CD4-positive, CD25-positive, alpha-beta regulatory T cell (primary cell): ENCODE measurements at regions not wholly inside any gene's neighbourhood (a gene's known extent, or its start where the extent isn't known, plus 50 kb on each side); places are given as distances from the start of the nearest gene placed in this dataset.

Experiments
- ATAC-seq, 2 donors: fragments of 150-1000 bp; cut with Tn5 transposase; one replicate each; pipeline ENCODE4 v1.10.0; 2021; ENCODE audit warnings: low read depth in 2 of 2, moderate number of reproducible peaks in 2 of 2, moderate library complexity in 1 of 2
- DNase-seq, 3 donors: peaks; one replicate each; pipeline versions ENCODE4 v3.0.0 to v3.0.0-alpha.2; 2012 to 2022; ENCODE audit warnings: mixed read lengths in 1 of 3
- H3K27ac ChIP-seq: one replicate; pipeline ENCODE4 v1.7.0; 2013; ENCODE audit warnings: mild to moderate bottlenecking, low read length; ENCODE audit not compliant: insufficient read depth, poor library complexity, severe bottlenecking
- H3K27me3 ChIP-seq: one replicate; pipeline ENCODE4 v1.7.0; 2013; ENCODE audit warnings: low read length; ENCODE audit not compliant: control insufficient read depth, insufficient read depth
- H3K36me3 ChIP-seq: one replicate; pipeline ENCODE4 v1.7.0; 2013; ENCODE audit warnings: mild to moderate bottlenecking, low read length, moderate library complexity; ENCODE audit not compliant: control insufficient read depth, insufficient read depth
- H3K4me1 ChIP-seq: 2 replicates; pipeline ENCODE4 v1.7.0; 2013; ENCODE audit warnings: mild to moderate bottlenecking, low read length; ENCODE audit not compliant: insufficient read depth, control insufficient read depth, poor library complexity, severe bottlenecking
- H3K4me3 ChIP-seq: one replicate; pipeline ENCODE4 v1.7.0; 2013; ENCODE audit warnings: low read depth, mild to moderate bottlenecking, low read length, moderate library complexity
- H3K9me3 ChIP-seq, 2 experiments: 1 replicate in 1 of 2; 2 replicates in 1 of 2; pipeline ENCODE4 v1.7.0; 2013; ENCODE audit warnings: low read length in 2 of 2, mild to moderate bottlenecking in 1 of 2, moderate library complexity in 1 of 2; ENCODE audit not compliant: control insufficient read depth in 2 of 2
- H3K27ac Mint-ChIP-seq, 3 donors: one replicate each; pipeline ENCODE4 v1.8.0; 2020 to 2022; ENCODE audit warnings: mild to moderate bottlenecking in 3 of 3, mixed read lengths in 3 of 3, moderate library complexity in 2 of 3
- H3K27me3 Mint-ChIP-seq: one replicate; pipeline ENCODE4 v1.8.0; 2022; ENCODE audit warnings: mild to moderate bottlenecking, mixed read lengths
- H3K36me3 Mint-ChIP-seq: one replicate; pipeline ENCODE4 v1.8.0; 2020; ENCODE audit warnings: mixed read lengths
- H3K4me1 Mint-ChIP-seq, 4 donors: one replicate each; pipeline ENCODE4 v1.8.0; 2020 to 2022; ENCODE audit warnings: mixed read lengths in 4 of 4, mild to moderate bottlenecking in 1 of 4
- H3K4me3 Mint-ChIP-seq, 4 donors: one replicate each; pipeline ENCODE4 v1.8.0; 2020 to 2022; ENCODE audit warnings: mild to moderate bottlenecking in 4 of 4, mixed read lengths in 4 of 4, moderate library complexity in 3 of 4
- H3K9me3 Mint-ChIP-seq, 7 donors: one replicate each; pipeline ENCODE4 v1.8.0; 2020 to 2022; ENCODE audit warnings: mixed read lengths in 7 of 7, mild to moderate bottlenecking in 3 of 7, moderate library complexity in 2 of 7

- no peak overlapping the region for H3K4me3 ChIP-seq
- H3K4me1 ChIP-seq, result no peaks in the 10 kb centered on the region
- Mint-ChIP-seq H3K27ac (no peak overlapping the region), H3K4me1 (no peaks in the 10 kb centered on the region), H3K4me3 (no peak overlapping the region), H3K9me3 (peaks cover 0 to 13% (median 6%) of the 10 kb centered on the region in 7 donors), H3K27me3 (no peaks in the 10 kb centered on the region), H3K36me3 (no peaks in the 10 kb centered on the region)
- no peak for DNase-seq
- H3K9me3 ChIP-seq, result no peaks in the 10 kb centered on the region
- no peak overlapping the region for H3K27ac ChIP-seq
- no peak for ATAC-seq
- H3K27me3 ChIP-seq, result no peaks in the 10 kb centered on the region
- H3K36me3 ChIP-seq, result no peaks in the 10 kb centered on the region
Observed at GRCh38 chr5:3542769-3543168, 52.9 kb upstream of the IRX1 start.

- Mint-ChIP-seq H3K27ac (no peak overlapping the region), H3K27me3 (no peaks in the 10 kb centered on the region), H3K4me1 (no peaks in the 10 kb centered on the region), H3K4me3 (no peak overlapping the region), H3K36me3 (no peaks in the 10 kb centered on the region), H3K9me3 (peaks cover 0 to 10% (median 3%) of the 10 kb centered on the region in 7 donors)
- H3K4me1 ChIP-seq, result no peaks in the 10 kb centered on the region
- H3K4me3 ChIP-seq, result no peak overlapping the region
- no peaks in the 10 kb centered on the region for H3K27me3 ChIP-seq
- DNase-seq (no peak), ATAC-seq (no peak)
- H3K36me3 ChIP-seq, result no peaks in the 10 kb centered on the region
- H3K9me3 ChIP-seq, result no peaks in the 10 kb centered on the region
- no peak overlapping the region for H3K27ac ChIP-seq
Observed at GRCh38 chr5:3542158-3542557, 53.5 kb upstream of the IRX1 start.

- Histone ChIP-seq H3K27me3 (no peaks in the 10 kb centered on the region), H3K4me1 (no peaks in the 10 kb centered on the region), H3K4me3 (no peak overlapping the region), H3K36me3 (no peaks in the 10 kb centered on the region), H3K27ac (no peak overlapping the region), H3K9me3 (no peaks in the 10 kb centered on the region)
- Mint-ChIP-seq H3K27me3 (no peaks in the 10 kb centered on the region), H3K36me3 (no peaks in the 10 kb centered on the region), H3K4me3 (no peak overlapping the region), H3K27ac (no peak overlapping the region), H3K9me3 (peaks cover 0 to 14% (median 6%) of the 10 kb centered on the region in 7 donors), H3K4me1 (no peaks in the 10 kb centered on the region)
- no peak for DNase-seq
- no peak for ATAC-seq
Observed at GRCh38 chr5:3538886-3539285, 56.7 kb upstream of the IRX1 start.

- H3K9me3 ChIP-seq, result no peaks in the 10 kb centered on the region
- H3K36me3 Mint-ChIP-seq, result no peaks in the 10 kb centered on the region
- H3K27me3 ChIP-seq, result no peaks in the 10 kb centered on the region
- DNase-seq, result no peak
- H3K9me3 Mint-ChIP-seq, result peaks cover 0 to 14% (median 6%) of the 10 kb centered on the region in 7 donors
- no peak for ATAC-seq
- no peaks in the 10 kb centered on the region for H3K4me1 ChIP-seq
- no peak overlapping the region for H3K4me3 ChIP-seq
- H3K27ac ChIP-seq, result no peak overlapping the region
- no peak overlapping the region for H3K27ac Mint-ChIP-seq
- H3K27me3 Mint-ChIP-seq, result no peaks in the 10 kb centered on the region
- H3K4me1 Mint-ChIP-seq, result no peaks in the 10 kb centered on the region
- H3K36me3 ChIP-seq, result no peaks in the 10 kb centered on the region
- no peak overlapping the region for H3K4me3 Mint-ChIP-seq
Observed at GRCh38 chr5:3537942-3538341, 57.7 kb upstream of the IRX1 start.

- no peak overlapping the region for H3K27ac ChIP-seq
- Mint-ChIP-seq H3K9me3 (peaks cover 0 to 13% (median 4%) of the 10 kb centered on the region in 7 donors), H3K27ac (no peak overlapping the region), H3K4me3 (no peak overlapping the region), H3K4me1 (no peaks in the 10 kb centered on the region), H3K36me3 (no peaks in the 10 kb centered on the region), H3K27me3 (no peaks in the 10 kb centered on the region)
- no peaks in the 10 kb centered on the region for H3K4me1 ChIP-seq
- H3K9me3 ChIP-seq, result no peaks in the 10 kb centered on the region
- H3K27me3 ChIP-seq, result no peaks in the 10 kb centered on the region
- H3K36me3 ChIP-seq, result no peaks in the 10 kb centered on the region
- no peak for ATAC-seq
- DNase-seq, result no peak
- no peak overlapping the region for H3K4me3 ChIP-seq
Observed at GRCh38 chr5:3535414-3536211, 60.0 kb upstream of the IRX1 start.

- H3K4me1 Mint-ChIP-seq, result no peaks in the 10 kb centered on the region
- H3K4me3 Mint-ChIP-seq, result no peak overlapping the region
- Histone ChIP-seq H3K27me3 (no peaks in the 10 kb centered on the region), H3K36me3 (no peaks in the 10 kb centered on the region), H3K27ac (no peak overlapping the region), H3K4me1 (no peaks in the 10 kb centered on the region), H3K4me3 (no peak overlapping the region), H3K9me3 (no peaks in the 10 kb centered on the region)
- peaks cover 0 to 13% (median 4%) of the 10 kb centered on the region in 7 donors for H3K9me3 Mint-ChIP-seq
- H3K27me3 Mint-ChIP-seq, result no peaks in the 10 kb centered on the region
- no peaks in the 10 kb centered on the region for H3K36me3 Mint-ChIP-seq
- ATAC-seq (no peak), DNase-seq (no peak)
- H3K27ac Mint-ChIP-seq, result no peak overlapping the region
Observed at GRCh38 chr5:3534997-3535396, 60.6 kb upstream of the IRX1 start.

GRCh38 chr5:3531320-3531986 lies 64.2 kb upstream of the IRX1 start:
- no peak overlapping the region for H3K4me3 Mint-ChIP-seq
- Histone ChIP-seq H3K27me3 (no peaks in the 10 kb centered on the region), H3K4me3 (no peak overlapping the region), H3K36me3 (no peaks in the 10 kb centered on the region), H3K4me1 (no peaks in the 10 kb centered on the region), H3K9me3 (peaks cover 0 to 2% of the 10 kb centered on the region in 2 experiments), H3K27ac (no peak overlapping the region)
- H3K36me3 Mint-ChIP-seq, result no peaks in the 10 kb centered on the region
- H3K9me3 Mint-ChIP-seq, result peaks cover 1 to 10% (median 5%) of the 10 kb centered on the region in 7 donors
- ATAC-seq (no peak), DNase-seq (no peak)
- no peaks in the 10 kb centered on the region for H3K4me1 Mint-ChIP-seq
- H3K27ac Mint-ChIP-seq, result no peak overlapping the region
- no peaks in the 10 kb centered on the region for H3K27me3 Mint-ChIP-seq

GRCh38 chr5:3530251-3530650 lies 65.4 kb upstream of the IRX1 start:
- no peaks in the 10 kb centered on the region for H3K4me1 Mint-ChIP-seq
- Histone ChIP-seq H3K9me3 (peaks cover 0 to 2% of the 10 kb centered on the region in 2 experiments), H3K27ac (no peak overlapping the region), H3K27me3 (no peaks in the 10 kb centered on the region), H3K36me3 (no peaks in the 10 kb centered on the region), H3K4me3 (no peak overlapping the region), H3K4me1 (no peaks in the 10 kb centered on the region)
- no peak overlapping the region for H3K4me3 Mint-ChIP-seq
- no peaks in the 10 kb centered on the region for H3K36me3 Mint-ChIP-seq
- DNase-seq, result no peak
- no peak overlapping the region for H3K27ac Mint-ChIP-seq
- no peaks in the 10 kb centered on the region for H3K27me3 Mint-ChIP-seq
- peaks cover 1 to 16% (median 7%) of the 10 kb centered on the region in 7 donors for H3K9me3 Mint-ChIP-seq
- ATAC-seq, result no peak
